ENCODE measurements at regions not wholly inside any gene's neighbourhood (a gene's known extent, or its start where the extent isn't known, plus 50 kb on each side); places are given as distances from the start of the nearest gene placed in this dataset.
"Not testable (repeated sequence)": the region's sequence is repeated elsewhere in the genome, so short reads cannot be mapped to it uniquely, and the experiment has no call there.

- Histone ChIP-seq H3K4me3 (no peak overlapping the region), H3K36me3 (ENCODE audit: low read depth, missing control alignments) (no peaks in the 10 kb centered on the region), H3K4me1 (no peaks in the 10 kb centered on the region), H3K9me3 (no peaks in the 10 kb centered on the region), H3K27ac (no peak overlapping the region), H3K27me3 (no peaks in the 10 kb centered on the region)
- intact Hi-C loops (cut with DNase I; ENCODE audit: low total_unique reads) = no loop called here
- 82 to 87% methylated on average over 8 of the region's 8 CpGs for WGBS, 2 donors
- TF ChIP-seq POLR2A (IDR thresholded peaks at IDR 0.05) = no peak
- TF ChIP-seq, protein P1, sequence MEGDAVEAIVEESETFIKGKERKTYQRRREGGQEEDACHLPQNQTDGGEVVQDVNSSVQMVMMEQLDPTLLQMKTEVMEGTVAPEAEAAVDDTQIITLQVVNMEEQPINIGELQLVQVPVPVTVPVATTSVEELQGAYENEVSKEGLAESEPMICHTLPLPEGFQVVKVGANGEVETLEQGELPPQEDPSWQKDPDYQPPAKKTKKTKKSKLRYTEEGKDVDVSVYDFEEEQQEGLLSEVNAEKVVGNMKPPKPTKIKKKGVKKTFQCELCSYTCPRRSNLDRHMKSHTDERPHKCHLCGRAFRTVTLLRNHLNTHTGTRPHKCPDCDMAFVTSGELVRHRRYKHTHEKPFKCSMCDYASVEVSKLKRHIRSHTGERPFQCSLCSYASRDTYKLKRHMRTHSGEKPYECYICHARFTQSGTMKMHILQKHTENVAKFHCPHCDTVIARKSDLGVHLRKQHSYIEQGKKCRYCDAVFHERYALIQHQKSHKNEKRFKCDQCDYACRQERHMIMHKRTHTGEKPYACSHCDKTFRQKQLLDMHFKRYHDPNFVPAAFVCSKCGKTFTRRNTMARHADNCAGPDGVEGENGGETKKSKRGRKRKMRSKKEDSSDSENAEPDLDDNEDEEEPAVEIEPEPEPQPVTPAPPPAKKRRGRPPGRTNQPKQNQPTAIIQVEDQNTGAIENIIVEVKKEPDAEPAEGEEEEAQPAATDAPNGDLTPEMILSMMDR (IDR thresholded peaks at IDR 0.05) = no peak
- no peak for DNase-seq
Observed at GRCh38 chr4:83917572-83917971, 381.7 kb downstream of the GPAT3 start.

GRCh38 chr4:83910693-83911092 is 374.8 kb downstream of the GPAT3 start:
- Histone ChIP-seq H3K4me1 (no peaks in the 10 kb centered on the region), H3K27ac (no peak overlapping the region)

GRCh38 chr4:83906561-83906960 is 370.7 kb downstream of the GPAT3 start:
- WGBS, 2 donors = 55 to 62% methylated on average over 2 of the region's 2 CpGs
- H3K27me3 ChIP-seq = peaks cover 3% of the 10 kb centered on the region
- DNase-seq = no peak
- H3K9me3 ChIP-seq = no peaks in the 10 kb centered on the region
- H3K4me3 ChIP-seq = no peak overlapping the region
- H3K27ac ChIP-seq = no peak overlapping the region
- intact Hi-C loops (cut with DNase I; ENCODE audit: low total_unique reads) = no loop called here
- H3K4me1 ChIP-seq = no peaks in the 10 kb centered on the region
- H3K36me3 ChIP-seq (ENCODE audit: low read depth, missing control alignments) = no peaks in the 10 kb centered on the region
- TF ChIP-seq POLR2A (IDR thresholded peaks at IDR 0.05) = no peak
- TF ChIP-seq, protein P1 (IDR thresholded peaks at IDR 0.05) = no peak

More at GRCh38 chr4:83910693-83911092, 374.8 kb downstream of the GPAT3 start:
- Histone ChIP-seq H3K27me3 (peaks cover 3% of the 10 kb centered on the region), H3K36me3 (ENCODE audit: low read depth, missing control alignments) (no peaks in the 10 kb centered on the region), H3K9me3 (no peaks in the 10 kb centered on the region), H3K4me3 (no peak overlapping the region)
- intact Hi-C loops (cut with DNase I; ENCODE audit: low total_unique reads) = no loop called here
- no peak for DNase-seq
- TF ChIP-seq, protein P1 (IDR thresholded peaks at IDR 0.05) = no peak
- TF ChIP-seq POLR2A (IDR thresholded peaks at IDR 0.05) = no peak
- WGBS, 2 donors = 69 to 88% methylated on average over 1 of the region's 1 CpG

DNA sequence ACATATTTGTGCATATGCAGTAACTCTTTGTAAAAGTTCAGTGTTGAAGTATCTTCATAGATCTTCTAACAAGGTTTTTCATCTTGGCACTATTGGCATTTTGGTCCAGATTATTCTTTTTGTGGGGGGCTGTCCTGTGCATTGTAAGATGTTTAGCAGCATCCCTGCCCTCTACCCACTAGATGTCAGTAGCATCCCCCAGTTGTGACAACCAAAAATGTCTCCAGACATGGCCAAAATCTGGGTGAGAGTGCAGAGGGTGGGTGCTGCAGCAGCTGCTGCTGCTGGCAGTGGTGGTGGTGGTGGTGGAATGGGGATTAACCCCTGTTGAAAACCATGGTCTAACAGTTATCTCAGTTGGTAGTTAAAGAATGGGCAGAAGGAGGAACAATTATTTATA is 370.0 kb downstream of the GPAT3 start:
- Histone ChIP-seq H3K27me3 (peaks cover 3% of the 10 kb centered on the region), H3K4me1 (no peaks in the 10 kb centered on the region), H3K27ac (no peak overlapping the region), H3K36me3 (ENCODE audit: low read depth, missing control alignments) (no peaks in the 10 kb centered on the region), H3K4me3 (no peak overlapping the region), H3K9me3 (no peaks in the 10 kb centered on the region)
- intact Hi-C loops (cut with DNase I; ENCODE audit: low total_unique reads) = no loop called here
- TF ChIP-seq, protein P1 (IDR thresholded peaks at IDR 0.05) = no peak
- no peak for TF ChIP-seq POLR2A (IDR thresholded peaks at IDR 0.05)
- DNase-seq = no peak

DNA sequence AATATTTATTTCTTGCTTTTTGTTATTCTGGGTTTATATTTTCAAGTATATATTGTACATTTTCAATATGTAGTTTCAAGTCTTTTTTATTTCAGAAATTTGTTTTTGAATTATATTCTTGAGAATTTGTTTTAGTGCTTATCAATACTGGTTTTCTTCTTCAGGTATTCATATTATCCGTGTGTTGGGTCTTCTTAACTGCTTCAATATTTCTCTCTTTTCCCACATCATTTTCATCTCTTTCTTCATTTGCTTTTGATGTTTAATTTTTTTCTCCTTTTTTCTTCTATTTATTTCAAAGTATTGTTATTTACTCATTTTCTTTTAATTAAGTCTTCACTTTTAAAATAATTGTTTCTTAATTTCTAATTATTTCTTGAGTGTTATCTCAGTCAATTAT is 367.8 kb downstream of the GPAT3 start:
- H3K9me3 ChIP-seq; H3K4me3 ChIP-seq; H3K27me3 ChIP-seq; DNase-seq; H3K27ac ChIP-seq; H3K36me3 ChIP-seq (ENCODE audit: low read depth, missing control alignments); H3K4me1 ChIP-seq; intact Hi-C loops (cut with DNase I; ENCODE audit: low total_unique reads): not testable (repeated sequence)
- WGBS, 2 donors = 0 to 30% methylated on average over 1 of the region's 1 CpG

All from testis (tissue), 2 donors.